Neural cell (in vitro differentiated cells): ENCODE measurements at regions not wholly inside any gene's neighbourhood (a gene's known extent, or its start where the extent isn't known, plus 50 kb on each side); places are given as distances from the start of the nearest gene placed in this dataset.

ENCODE experiments used
- H2AFZ ChIP-seq: fragments of 200-600, 300-800 bp; sonication (generic), shearing (Covaris generic); 2 replicates; pipeline ENCODE4 v1.6.0; 2014; ENCODE audit warnings: low read depth, mild to moderate bottlenecking, antibody characterized with exemption, low read length, moderate library complexity
- H3F3A ChIP-seq: fragments of 200-600 bp; shearing (Covaris generic); 2 replicates; pipeline ENCODE4 v1.6.1; 2016; ENCODE audit warnings: mild to moderate bottlenecking, moderate library complexity, mixed read lengths, antibody characterized with exemption, low read length; ENCODE audit not compliant: insufficient read depth, poor library complexity, severe bottlenecking
- H3K27ac ChIP-seq: fragments of 200-600, 300-800 bp; sonication (generic), shearing (Covaris generic); 2 replicates; pipeline ENCODE4 v1.5.1; 2014; ENCODE audit warnings: mild to moderate bottlenecking, low read length, moderate library complexity
- H3K27me3 ChIP-seq: fragments of 300-800, 200-600 bp; sonication (generic), shearing (Covaris generic); 2 replicates; pipeline ENCODE4 v1.6.0; 2014; ENCODE audit warnings: mild to moderate bottlenecking, low read depth, low read length, moderate library complexity; ENCODE audit not compliant: insufficient read depth
- H3K36me3 ChIP-seq: fragments of 300-800, 200-600 bp; sonication (generic), shearing (Covaris generic); 2 replicates; pipeline ENCODE4 v1.5.1; 2014; ENCODE audit warnings: mild to moderate bottlenecking, antibody characterized with exemption, low read length, moderate library complexity; ENCODE audit not compliant: insufficient read depth
- H3K4me2 ChIP-seq: fragments of 300-800, 200-600 bp; sonication (generic), shearing (Covaris generic); 2 replicates; pipeline ENCODE4 v1.6.0; 2014; ENCODE audit warnings: mild to moderate bottlenecking, low read length
- H3K4me3 ChIP-seq: fragments of 300-800, 200-600 bp; sonication (generic), shearing (Covaris generic); 2 replicates; pipeline ENCODE4 v1.5.1; 2014; ENCODE audit warnings: mild to moderate bottlenecking, low read length, moderate library complexity
- H3K79me2 ChIP-seq: fragments of 200-600 bp; shearing (Covaris generic); replicated peaks from 2 replicates; pipeline ENCODE4 v1.6.0; 2014; ENCODE audit warnings: mild to moderate bottlenecking, low read length, moderate library complexity; ENCODE audit not compliant: insufficient read depth
- H3K9ac ChIP-seq: fragments of 300-800, 200-600 bp; sonication (generic), shearing (Covaris generic); 2 replicates; pipeline ENCODE4 v1.6.1; 2016; ENCODE audit warnings: mild to moderate bottlenecking, low read length, mixed read lengths
- H3K9me2 ChIP-seq: fragments of 200-600 bp; shearing (Covaris generic); 2 replicates; pipeline ENCODE4 v1.6.1; 2016; ENCODE audit warnings: mild to moderate bottlenecking, low read length, mixed read lengths; ENCODE audit not compliant: insufficient read depth
- H3K9me3 ChIP-seq: fragments of 200-600, 300-800 bp; sonication (generic), shearing (Covaris generic); 2 replicates; pipeline ENCODE4 v1.6.1; 2016; ENCODE audit warnings: mild to moderate bottlenecking, mixed run types, low read length, moderate library complexity, mixed read lengths
- H4K20me1 ChIP-seq: fragments of 200-600 bp; shearing (Covaris generic); 2 replicates; pipeline ENCODE4 v1.6.1; 2016; ENCODE audit warnings: mild to moderate bottlenecking, mixed run types; ENCODE audit not compliant: insufficient read depth
- EP300 ChIP-seq: fragments of 450-650 bp; conservative IDR thresholded peaks from 2 replicates; pipeline ENCODE4 v1.6.1; 2014; ENCODE audit warnings: antibody characterized with exemption, mild to moderate bottlenecking, moderate library complexity; ENCODE audit not compliant: poor library complexity, severe bottlenecking
- EZH2 ChIP-seq: fragments of 200-600, 300-800 bp; shearing (Covaris generic), sonication (generic); IDR thresholded peaks from 2 replicates; pipeline ENCODE4 v1.6.1; 2014; ENCODE audit warnings: antibody characterized with exemption, low read length, borderline replicate concordance, mild to moderate bottlenecking; ENCODE audit not compliant: insufficient read depth, poor library complexity, severe bottlenecking
- MXI1 ChIP-seq: fragments of 450-650 bp; conservative IDR thresholded peaks from 2 replicates; pipeline ENCODE4 v1.6.1; 2014; ENCODE audit warnings: antibody characterized with exemption, mild to moderate bottlenecking; ENCODE audit not compliant: poor library complexity, severe bottlenecking
- POLR2AphosphoS5 ChIP-seq: IDR thresholded peaks from 2 replicates; pipeline ENCODE4 v1.6.1; 2012
- RAD21 ChIP-seq: fragments of 450-650 bp; conservative IDR thresholded peaks from 2 replicates; pipeline ENCODE4 v1.6.1; 2014; ENCODE audit warnings: antibody characterized with exemption, mild to moderate bottlenecking, moderate library complexity
- SMC3 ChIP-seq: fragments of 450-650 bp; conservative IDR thresholded peaks from 2 replicates; pipeline ENCODE4 v1.6.1; 2014; ENCODE audit warnings: antibody characterized with exemption, mild to moderate bottlenecking, moderate library complexity; ENCODE audit not compliant: poor library complexity
- TAF1 ChIP-seq: IDR thresholded peaks from 2 replicates; pipeline ENCODE4 v1.6.1; 2012; ENCODE audit warnings: low read depth
- TF ChIP-seq, protein P1 (sequence below): IDR thresholded peaks from 2 replicates; pipeline ENCODE4 v1.6.1; 2012; ENCODE audit warnings: borderline replicate concordance
- TF ChIP-seq, protein P2 (sequence below): fragments of 450-650 bp; IDR thresholded peaks from 2 replicates; pipeline ENCODE4 v1.5.1; 2014; ENCODE audit warnings: antibody characterized with exemption, mild to moderate bottlenecking, moderate library complexity; ENCODE audit not compliant: poor library complexity, severe bottlenecking

- TF ChIP-seq RAD21 (no peak), POLR2AphosphoS5 (no peak), EZH2 (no peak), SMC3 (no peak), MXI1 (no peak)
- Histone ChIP-seq H3F3A (no peaks in the 10 kb centered on the region), H3K9me3 (no peaks in the 10 kb centered on the region), H3K9ac (no peak overlapping the region), H3K27ac (no peak overlapping the region), H3K9me2 (no peaks in the 10 kb centered on the region), H3K36me3 (no peaks in the 10 kb centered on the region), H4K20me1 (no peaks in the 10 kb centered on the region), H3K79me2 (no peaks in the 10 kb centered on the region), H3K4me3 (no peak overlapping the region), H3K4me2 (no peak overlapping the region), H3K27me3 (no peaks in the 10 kb centered on the region), H2AFZ (no peak overlapping the region)
Observed at GRCh38 chr3:184470551-184470950, 90.7 kb downstream of the CHRD start.

GRCh38 chr3:184471439-184471838 lies 90.1 kb upstream of the EPHB3 start:
- Histone ChIP-seq H4K20me1 (no peaks in the 10 kb centered on the region), H3K27ac (no peak overlapping the region), H3F3A (no peaks in the 10 kb centered on the region), H3K9me2 (no peaks in the 10 kb centered on the region), H3K27me3 (no peaks in the 10 kb centered on the region), H3K36me3 (no peaks in the 10 kb centered on the region), H3K4me3 (no peak overlapping the region), H3K9ac (no peak overlapping the region), H3K79me2 (no peaks in the 10 kb centered on the region), H2AFZ (no peak overlapping the region), H3K9me3 (no peaks in the 10 kb centered on the region), H3K4me2 (no peak overlapping the region)
- TF ChIP-seq TAF1 (no peak), RAD21 (no peak), EZH2 (no peak), EP300 (no peak), SMC3 (no peak), POLR2AphosphoS5 (no peak), MXI1 (no peak)
- TF ChIP-seq, protein P1, sequence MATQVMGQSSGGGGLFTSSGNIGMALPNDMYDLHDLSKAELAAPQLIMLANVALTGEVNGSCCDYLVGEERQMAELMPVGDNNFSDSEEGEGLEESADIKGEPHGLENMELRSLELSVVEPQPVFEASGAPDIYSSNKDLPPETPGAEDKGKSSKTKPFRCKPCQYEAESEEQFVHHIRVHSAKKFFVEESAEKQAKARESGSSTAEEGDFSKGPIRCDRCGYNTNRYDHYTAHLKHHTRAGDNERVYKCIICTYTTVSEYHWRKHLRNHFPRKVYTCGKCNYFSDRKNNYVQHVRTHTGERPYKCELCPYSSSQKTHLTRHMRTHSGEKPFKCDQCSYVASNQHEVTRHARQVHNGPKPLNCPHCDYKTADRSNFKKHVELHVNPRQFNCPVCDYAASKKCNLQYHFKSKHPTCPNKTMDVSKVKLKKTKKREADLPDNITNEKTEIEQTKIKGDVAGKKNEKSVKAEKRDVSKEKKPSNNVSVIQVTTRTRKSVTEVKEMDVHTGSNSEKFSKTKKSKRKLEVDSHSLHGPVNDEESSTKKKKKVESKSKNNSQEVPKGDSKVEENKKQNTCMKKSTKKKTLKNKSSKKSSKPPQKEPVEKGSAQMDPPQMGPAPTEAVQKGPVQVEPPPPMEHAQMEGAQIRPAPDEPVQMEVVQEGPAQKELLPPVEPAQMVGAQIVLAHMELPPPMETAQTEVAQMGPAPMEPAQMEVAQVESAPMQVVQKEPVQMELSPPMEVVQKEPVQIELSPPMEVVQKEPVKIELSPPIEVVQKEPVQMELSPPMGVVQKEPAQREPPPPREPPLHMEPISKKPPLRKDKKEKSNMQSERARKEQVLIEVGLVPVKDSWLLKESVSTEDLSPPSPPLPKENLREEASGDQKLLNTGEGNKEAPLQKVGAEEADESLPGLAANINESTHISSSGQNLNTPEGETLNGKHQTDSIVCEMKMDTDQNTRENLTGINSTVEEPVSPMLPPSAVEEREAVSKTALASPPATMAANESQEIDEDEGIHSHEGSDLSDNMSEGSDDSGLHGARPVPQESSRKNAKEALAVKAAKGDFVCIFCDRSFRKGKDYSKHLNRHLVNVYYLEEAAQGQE = no peak
- TF ChIP-seq, protein P2, sequence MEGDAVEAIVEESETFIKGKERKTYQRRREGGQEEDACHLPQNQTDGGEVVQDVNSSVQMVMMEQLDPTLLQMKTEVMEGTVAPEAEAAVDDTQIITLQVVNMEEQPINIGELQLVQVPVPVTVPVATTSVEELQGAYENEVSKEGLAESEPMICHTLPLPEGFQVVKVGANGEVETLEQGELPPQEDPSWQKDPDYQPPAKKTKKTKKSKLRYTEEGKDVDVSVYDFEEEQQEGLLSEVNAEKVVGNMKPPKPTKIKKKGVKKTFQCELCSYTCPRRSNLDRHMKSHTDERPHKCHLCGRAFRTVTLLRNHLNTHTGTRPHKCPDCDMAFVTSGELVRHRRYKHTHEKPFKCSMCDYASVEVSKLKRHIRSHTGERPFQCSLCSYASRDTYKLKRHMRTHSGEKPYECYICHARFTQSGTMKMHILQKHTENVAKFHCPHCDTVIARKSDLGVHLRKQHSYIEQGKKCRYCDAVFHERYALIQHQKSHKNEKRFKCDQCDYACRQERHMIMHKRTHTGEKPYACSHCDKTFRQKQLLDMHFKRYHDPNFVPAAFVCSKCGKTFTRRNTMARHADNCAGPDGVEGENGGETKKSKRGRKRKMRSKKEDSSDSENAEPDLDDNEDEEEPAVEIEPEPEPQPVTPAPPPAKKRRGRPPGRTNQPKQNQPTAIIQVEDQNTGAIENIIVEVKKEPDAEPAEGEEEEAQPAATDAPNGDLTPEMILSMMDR = no peak
